Cardiac muscle cell (in vitro differentiated cells and primary cell): ENCODE measurements at regions not wholly inside any gene's neighbourhood (a gene's known extent, or its start where the extent isn't known, plus 50 kb on each side); places are given as distances from the start of the nearest gene placed in this dataset.

Experiments
- DNase-seq, 2 donors: peaks; one replicate each; pipeline versions ENCODE4 v3.0.0 to v3.0.0-alpha.2; 2010 to 2017; ENCODE audit warnings: low read depth in 1 of 2, low spot score in 1 of 2
- H3K27ac ChIP-seq: fragments of 200-600 bp; sonication (generic); 2 replicates; pipeline ENCODE4 v1.5.1; 2016
- H3K27me3 ChIP-seq: fragments of 200-600 bp; sonication (generic); 2 replicates; pipeline ENCODE4 v1.6.0; 2016; ENCODE audit warnings: control low read depth
- H3K36me3 ChIP-seq: fragments of 200-600 bp; sonication (generic); 2 replicates; pipeline ENCODE4 v1.5.1; 2016; ENCODE audit warnings: control low read depth
- H3K4me1 ChIP-seq: fragments of 200-600 bp; sonication (generic); 2 replicates; pipeline ENCODE4 v1.8.1; 2017; ENCODE audit warnings: low read depth, mild to moderate bottlenecking, mixed run types
- H3K4me3 ChIP-seq: fragments of 200-600 bp; sonication (generic); 2 replicates; pipeline ENCODE4 v1.5.1; 2016; ENCODE audit warnings: mild to moderate bottlenecking
- H3K9me3 ChIP-seq: fragments of 200-600 bp; sonication (generic); 2 replicates; pipeline ENCODE4 v1.5.1; 2017; ENCODE audit warnings: low read depth, mild to moderate bottlenecking, control low read depth
- CTCF ChIP-seq: IDR thresholded peaks from 2 replicates; pipeline ENCODE4 v1.5.1; 2012; ENCODE audit warnings: low read depth, mild to moderate bottlenecking, low read length

- Histone ChIP-seq H3K4me1 (no peaks in the 10 kb centered on the region), H3K9me3 (no peaks in the 10 kb centered on the region), H3K36me3 (no peaks in the 10 kb centered on the region), H3K27me3 (no peaks in the 10 kb centered on the region), H3K4me3 (no peak overlapping the region), H3K27ac (no peak overlapping the region)
- no peak for DNase-seq
- no peak for TF ChIP-seq CTCF
Observed at GRCh38 chr11:96474263-96474662, 84.5 kb downstream of the JRKL start.

GRCh38 chr11:96481204-96481603 is 91.4 kb downstream of the JRKL start:
- Histone ChIP-seq H3K9me3 (no peaks in the 10 kb centered on the region), H3K36me3 (no peaks in the 10 kb centered on the region), H3K4me3 (no peak overlapping the region), H3K27me3 (no peaks in the 10 kb centered on the region), H3K27ac (no peak overlapping the region), H3K4me1 (peaks cover 17% of the 10 kb centered on the region)
- DNase-seq, result no peak
- no peak for TF ChIP-seq CTCF

- DNase-seq, result peak in 1 of 2 donors; percentile 18
- Histone ChIP-seq H3K27ac (no peak overlapping the region), H3K27me3 (no peaks in the 10 kb centered on the region), H3K9me3 (no peaks in the 10 kb centered on the region), H3K4me3 (no peak overlapping the region), H3K4me1 (peaks cover 17% of the 10 kb centered on the region), H3K36me3 (no peaks in the 10 kb centered on the region)
- no peak for TF ChIP-seq CTCF
Observed at GRCh38 chr11:96481771-96482170, 92.0 kb downstream of the JRKL start.

GRCh38 chr11:96482193-96482592 is 92.4 kb downstream of the JRKL start:
- no peak overlapping the region for H3K27ac ChIP-seq
- TF ChIP-seq CTCF, result no peak
- H3K4me1 ChIP-seq, result peaks cover 17% of the 10 kb centered on the region
- DNase-seq, result no peak
- no peaks in the 10 kb centered on the region for H3K36me3 ChIP-seq
- H3K9me3 ChIP-seq, result no peaks in the 10 kb centered on the region
- H3K27me3 ChIP-seq, result no peaks in the 10 kb centered on the region
- H3K4me3 ChIP-seq, result no peak overlapping the region

GRCh38 chr11:96483374-96483955 is 93.7 kb downstream of the JRKL start:
- Histone ChIP-seq H3K4me3 (no peak overlapping the region), H3K36me3 (no peaks in the 10 kb centered on the region), H3K4me1 (peaks cover 17% of the 10 kb centered on the region), H3K9me3 (no peaks in the 10 kb centered on the region), H3K27ac (no peak overlapping the region), H3K27me3 (no peaks in the 10 kb centered on the region)
- TF ChIP-seq CTCF, result no peak
- no peak for DNase-seq

GRCh38 chr11:96484361-96484760 is 94.5 kb downstream of the JRKL start:
- Histone ChIP-seq H3K27me3 (no peaks in the 10 kb centered on the region), H3K4me3 (no peak overlapping the region), H3K4me1 (peaks cover 17% of the 10 kb centered on the region), H3K9me3 (no peaks in the 10 kb centered on the region), H3K27ac (no peak overlapping the region), H3K36me3 (no peaks in the 10 kb centered on the region)
- DNase-seq, result no peak
- no peak for TF ChIP-seq CTCF
